HG02870 (cell line): ENCODE measurements at regions not wholly inside any gene's neighbourhood (a gene's known extent, or its start where the extent isn't known, plus 50 kb on each side); places are given as distances from the start of the nearest gene placed in this dataset.
"Not testable (repeated sequence)": the region's sequence is repeated elsewhere in the genome, so short reads cannot be mapped to it uniquely, and the experiment has no call there.

Experiments
- ATAC-seq: cut with Tn5 transposase; IDR thresholded peaks from one replicate; pipeline ENCODE4 v1.9.1; 2021; ENCODE audit warnings: mild to moderate bottlenecking, moderate library complexity; ENCODE audit not compliant: unreplicated experiment

GRCh38 chr3:38966811-38967692, 84.7 kb downstream of the SCN11A start:
- ATAC-seq = no peak

GRCh38 chr3:38964646-38965045, 87.1 kb downstream of the SCN11A start:
- ATAC-seq = no peak

GRCh38 chr3:38964204-38964603, 87.5 kb downstream of the SCN11A start:
- ATAC-seq = no peak

GRCh38 chr3:38960953-38961622, 90.7 kb downstream of the SCN11A start:
- no peak for ATAC-seq

GRCh38 chr3:38960042-38960622, 91.6 kb downstream of the SCN11A start:
- no peak for ATAC-seq

- ATAC-seq = no peak
Observed at GRCh38 chr3:38958026-38958720, 93.6 kb downstream of the SCN11A start.

- ATAC-seq = no peak
Observed at GRCh38 chr3:38957296-38957695, 94.4 kb downstream of the SCN11A start.

GRCh38 chr3:38952721-38953120, 99.0 kb downstream of the SCN11A start:
- no peak for ATAC-seq

- ATAC-seq = not testable (repeated sequence)
Observed at GRCh38 chr3:38951167-38951566, 100.6 kb downstream of the SCN11A start.

GRCh38 chr3:38950581-38950980, 101.2 kb downstream of the SCN11A start:
- no peak for ATAC-seq

- no peak for ATAC-seq
Observed at GRCh38 chr3:38949994-38950393, 101.8 kb downstream of the SCN11A start.

- no peak for ATAC-seq
Observed at GRCh38 chr3:38940394-38940793, 111.3 kb downstream of the SCN11A start.

- ATAC-seq = no peak
Observed at GRCh38 chr3:38925351-38925750, 109.3 kb upstream of the SCN10A start.

GRCh38 chr3:38916706-38917105, 100.7 kb upstream of the SCN10A start:
- ATAC-seq = no peak

GRCh38 chr3:38907426-38907825, 91.4 kb upstream of the SCN10A start:
- no peak for ATAC-seq

- ATAC-seq = no peak
Observed at GRCh38 chr3:38890426-38890825, 74.4 kb upstream of the SCN10A start.

- no peak for ATAC-seq
Observed at GRCh38 chr3:38878646-38879045, 62.6 kb upstream of the SCN10A start.
